Activated CD4-positive, alpha-beta T cell treated with anti-CD3 and anti-CD28 coated beads for 48 hours (primary cell): ENCODE measurements at regions not wholly inside any gene's neighbourhood (a gene's known extent, or its start where the extent isn't known, plus 50 kb on each side); places are given as distances from the start of the nearest gene placed in this dataset.

Source experiments
- DNase-seq: peaks from one replicate; pipeline ENCODE4 v3.0.0-alpha.2; 2020

GRCh38 chr9:118318770-118319431 lies 614.7 kb downstream of the TLR4 start:
- no peak for DNase-seq

- no peak for DNase-seq
Observed at GRCh38 chr9:118321788-118322187, 617.6 kb downstream of the TLR4 start.

- no peak for DNase-seq
Observed at GRCh38 chr9:118324706-118325105, 620.5 kb downstream of the TLR4 start.

GRCh38 chr9:118325757-118326156 lies 621.6 kb downstream of the TLR4 start:
- DNase-seq, result no peak

GRCh38 chr9:118326326-118326725 lies 622.1 kb downstream of the TLR4 start:
- DNase-seq, result no peak

- no peak for DNase-seq
Observed at GRCh38 chr9:118330191-118330986, 626.2 kb downstream of the TLR4 start.

GRCh38 chr9:118331622-118332045 lies 627.4 kb downstream of the TLR4 start:
- no peak for DNase-seq

- DNase-seq, result no peak
Observed at GRCh38 chr9:118336250-118336942, 632.2 kb downstream of the TLR4 start.

GRCh38 chr9:118336943-118337330 lies 632.7 kb downstream of the TLR4 start:
- no peak for DNase-seq

GRCh38 chr9:118360036-118360435 lies 655.8 kb downstream of the TLR4 start:
- DNase-seq, result no peak

- DNase-seq, result no peak
Observed at GRCh38 chr9:118362123-118362522, 657.9 kb downstream of the TLR4 start.

- DNase-seq, result no peak
Observed at GRCh38 chr9:118362596-118362995, 658.4 kb downstream of the TLR4 start.

GRCh38 chr9:118364266-118365106 lies 660.3 kb downstream of the TLR4 start:
- DNase-seq, result no peak

GRCh38 chr9:118366228-118366627 lies 662.0 kb downstream of the TLR4 start:
- DNase-seq, result no peak

GRCh38 chr9:118367383-118367782 lies 663.2 kb downstream of the TLR4 start:
- no peak for DNase-seq

GRCh38 chr9:118384531-118385100 lies 680.4 kb downstream of the TLR4 start:
- no peak for DNase-seq

- no peak for DNase-seq
Observed at GRCh38 chr9:118395415-118395814, 691.2 kb downstream of the TLR4 start.

GRCh38 chr9:118401546-118401945 lies 697.3 kb downstream of the TLR4 start:
- no peak for DNase-seq

- no peak for DNase-seq
Observed at GRCh38 chr9:118414676-118415075, 710.5 kb downstream of the TLR4 start.

GRCh38 chr9:118418887-118419565 lies 714.8 kb downstream of the TLR4 start:
- no peak for DNase-seq

- no peak for DNase-seq
Observed at GRCh38 chr9:118419676-118420075, 715.5 kb downstream of the TLR4 start.

- DNase-seq, result no peak
Observed at GRCh38 chr9:118422508-118422907, 718.3 kb downstream of the TLR4 start.
